HG02885 (cell line): ENCODE measurements at regions not wholly inside any gene's neighbourhood (a gene's known extent, or its start where the extent isn't known, plus 50 kb on each side); places are given as distances from the start of the nearest gene placed in this dataset.
"Not testable (repeated sequence)": the region's sequence is repeated elsewhere in the genome, so short reads cannot be mapped to it uniquely, and the experiment has no call there.

Experiments
- ATAC-seq: cut with Tn5 transposase; IDR thresholded peaks from one replicate; pipeline ENCODE4 v1.9.1; 2021; ENCODE audit warnings: mild to moderate bottlenecking; ENCODE audit not compliant: unreplicated experiment, poor library complexity

DNA sequence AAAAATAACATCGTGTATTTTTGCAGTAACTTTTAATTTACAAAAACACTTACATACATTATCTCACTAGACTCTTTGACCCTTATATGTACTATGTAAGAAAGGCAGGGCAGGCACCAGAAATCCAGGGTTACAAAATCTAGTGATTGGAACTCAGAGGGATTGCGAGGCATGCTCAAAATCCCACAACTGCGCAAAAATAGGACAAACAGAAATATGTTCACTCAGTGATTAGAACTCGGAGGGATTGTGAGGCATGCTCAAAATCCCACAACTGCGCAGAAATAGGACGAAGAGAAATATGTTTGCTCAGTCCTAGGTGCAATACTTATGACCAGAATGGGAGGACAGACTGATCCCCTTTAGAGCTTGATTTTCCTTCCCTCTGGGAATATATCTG is 79.2 kb upstream of the TGFBR2 start:
- no peak for ATAC-seq

GRCh38 chr3:30527720-30528119 is 78.7 kb upstream of the TGFBR2 start:
- no peak for ATAC-seq

DNA sequence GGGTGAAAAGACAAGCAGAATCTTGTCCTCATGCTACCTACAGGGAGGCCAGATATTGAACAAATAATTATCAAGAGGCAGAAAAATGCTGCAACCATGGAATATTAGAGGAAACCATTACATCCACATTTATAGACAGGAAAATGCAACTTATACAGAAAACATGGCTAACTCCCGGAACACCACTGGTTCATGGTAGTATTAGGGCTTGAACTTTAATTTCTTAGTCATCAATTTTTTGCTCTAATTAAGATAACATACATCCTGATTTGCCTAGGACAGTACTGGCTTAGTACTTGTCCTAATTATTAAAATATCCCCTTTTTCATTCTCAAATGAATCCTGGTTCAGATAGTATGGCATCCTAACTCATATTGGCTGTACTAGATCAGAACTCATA is 76.3 kb upstream of the TGFBR2 start:
- ATAC-seq = no peak

DNA sequence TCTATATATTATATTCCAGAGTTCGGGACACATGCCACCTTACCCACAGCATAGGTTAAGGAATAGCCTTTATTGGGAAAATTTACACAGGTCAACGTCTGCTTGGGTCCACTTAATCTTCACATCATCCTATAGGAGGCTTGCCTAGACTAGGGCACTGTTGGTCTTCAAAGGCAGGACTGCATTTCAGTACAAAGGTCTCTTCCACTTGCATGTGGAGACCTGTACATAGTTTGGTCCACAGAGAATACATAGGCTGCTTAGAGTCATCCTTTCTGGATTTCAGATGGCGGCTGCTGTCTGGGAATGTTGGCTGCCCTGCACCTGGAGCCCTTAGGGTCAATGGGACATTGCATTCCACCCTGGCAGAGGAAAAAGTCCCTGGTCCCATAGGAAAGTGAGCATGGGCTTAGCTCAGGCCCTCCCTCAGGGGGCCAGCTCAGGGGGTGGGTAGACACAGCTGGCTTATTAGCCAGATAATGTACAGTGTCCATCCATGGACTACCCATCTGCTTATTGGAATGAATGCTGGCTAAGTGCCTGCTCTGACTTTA is 75.3 kb upstream of the TGFBR2 start:
- ATAC-seq = no peak

DNA sequence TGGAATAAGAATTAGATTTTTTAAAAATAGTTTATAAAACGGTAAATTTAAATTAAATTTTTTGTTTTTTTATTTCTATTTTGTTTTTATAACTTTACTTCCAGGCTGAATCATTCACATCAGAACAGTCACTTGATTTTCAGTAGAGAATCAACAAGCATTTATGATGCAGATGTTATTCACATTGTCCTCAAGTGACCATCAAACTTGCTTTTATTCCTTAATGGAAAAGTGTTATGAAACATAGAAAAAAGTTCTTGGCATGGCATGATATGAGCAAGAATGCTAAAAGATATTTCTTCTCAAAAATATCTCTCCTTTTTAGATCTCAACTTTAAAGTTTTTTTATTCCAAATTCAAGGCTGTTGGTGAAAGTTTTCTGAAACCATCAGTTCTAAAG is 70.9 kb upstream of the TGFBR2 start:
- ATAC-seq = no peak

DNA sequence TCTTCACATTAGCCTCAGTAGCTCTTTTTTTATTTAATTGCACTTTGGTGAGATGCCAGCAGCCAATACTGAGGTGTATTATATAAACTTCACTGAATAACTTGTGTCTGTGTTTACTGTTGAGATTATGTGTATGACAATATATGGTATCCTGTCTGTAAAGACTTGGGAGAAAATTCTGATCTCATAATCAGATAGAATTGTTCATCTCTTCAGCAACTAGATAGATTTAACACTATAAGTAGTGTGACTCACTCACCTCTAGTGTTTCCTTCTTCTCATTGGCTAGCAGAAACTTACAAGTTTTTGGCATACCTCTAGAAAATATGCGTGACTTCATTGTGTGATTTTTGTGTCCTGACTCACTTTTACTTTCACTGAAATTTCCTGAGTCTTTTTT is 67.6 kb upstream of the TGFBR2 start:
- no peak for ATAC-seq

- no peak for ATAC-seq
Measured at GRCh38 chr3:30539206-30539605, 67.2 kb upstream of the TGFBR2 start.

DNA sequence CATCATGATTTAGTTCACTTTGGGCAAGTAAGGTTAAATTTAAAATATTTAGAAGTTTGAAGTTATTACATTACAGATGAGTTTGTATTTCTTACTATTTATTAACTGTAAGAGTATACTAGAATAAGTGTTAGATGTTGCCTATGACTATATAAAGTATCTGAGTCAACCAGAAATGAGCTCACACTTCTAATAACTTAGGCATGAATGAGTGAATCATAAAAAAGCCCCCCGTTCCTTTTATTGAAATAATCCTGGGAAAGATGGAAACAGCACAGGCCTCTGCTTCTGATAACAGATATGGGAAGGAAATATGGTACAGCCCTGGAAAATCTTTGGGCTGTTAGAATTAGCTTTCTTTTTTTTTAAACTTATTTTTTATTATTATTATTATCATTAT is 66.6 kb upstream of the TGFBR2 start:
- no peak for ATAC-seq

GRCh38 chr3:30541156-30541555 is 65.2 kb upstream of the TGFBR2 start:
- not testable (repeated sequence) for ATAC-seq

DNA sequence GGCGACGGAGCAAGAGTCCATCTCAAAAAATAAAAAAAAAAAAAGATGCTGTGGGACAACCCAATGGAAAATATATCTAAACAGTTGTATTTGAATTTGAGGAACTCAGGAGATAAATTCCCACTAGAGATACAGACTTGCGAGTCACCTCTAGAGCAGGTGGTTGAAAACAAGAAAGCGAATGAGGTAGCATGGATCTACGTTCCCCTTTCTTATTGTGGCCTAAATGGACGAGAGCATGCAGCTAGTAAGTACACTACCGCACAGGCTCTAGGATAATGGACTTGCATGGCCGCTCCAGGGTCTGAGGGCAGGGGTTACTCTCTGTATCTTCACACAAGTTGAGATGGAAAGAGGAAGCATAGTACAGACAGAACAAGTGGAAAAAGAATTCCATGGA is 63.5 kb upstream of the TGFBR2 start:
- ATAC-seq = no peak

GRCh38 chr3:30544812-30545211 is 61.6 kb upstream of the TGFBR2 start:
- no peak for ATAC-seq

DNA sequence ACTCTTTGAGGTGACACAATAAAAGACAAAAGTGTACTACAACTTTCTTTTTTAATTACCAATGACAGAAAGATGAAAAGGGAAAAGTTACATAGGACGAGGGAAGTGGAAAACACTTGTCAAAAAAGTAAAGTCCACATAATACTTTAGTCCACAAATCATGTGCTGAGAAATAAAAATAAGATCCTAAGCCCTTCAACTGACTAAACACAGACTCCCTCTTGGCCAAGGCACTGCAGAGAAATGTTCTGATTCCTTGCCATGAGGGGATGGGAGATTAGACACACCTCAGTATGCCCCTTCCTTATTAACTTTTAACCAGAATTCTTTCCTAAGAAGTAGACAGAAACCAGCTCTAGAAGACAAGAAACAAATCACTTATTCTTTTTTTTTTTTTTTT is 59.5 kb upstream of the TGFBR2 start:
- no peak for ATAC-seq

DNA sequence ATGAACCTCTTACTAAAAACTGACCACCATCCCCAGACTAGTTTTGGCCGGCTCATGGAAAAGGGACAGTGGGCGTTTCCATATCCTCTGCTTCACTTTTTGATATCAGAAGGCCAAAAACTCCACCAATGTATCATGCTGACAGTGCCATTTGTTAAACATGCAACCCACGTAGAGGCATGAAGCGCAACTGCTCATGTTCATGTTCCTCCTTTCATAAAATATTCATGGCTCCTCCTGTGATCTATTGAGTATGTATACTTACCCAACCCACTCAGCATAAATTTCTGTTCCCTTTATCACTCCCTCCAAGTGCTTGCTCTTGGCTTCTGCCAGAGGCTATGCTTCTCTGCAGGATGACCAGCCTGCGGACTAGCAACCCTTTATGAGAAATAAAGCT is 58.7 kb upstream of the TGFBR2 start:
- ATAC-seq = no peak

DNA sequence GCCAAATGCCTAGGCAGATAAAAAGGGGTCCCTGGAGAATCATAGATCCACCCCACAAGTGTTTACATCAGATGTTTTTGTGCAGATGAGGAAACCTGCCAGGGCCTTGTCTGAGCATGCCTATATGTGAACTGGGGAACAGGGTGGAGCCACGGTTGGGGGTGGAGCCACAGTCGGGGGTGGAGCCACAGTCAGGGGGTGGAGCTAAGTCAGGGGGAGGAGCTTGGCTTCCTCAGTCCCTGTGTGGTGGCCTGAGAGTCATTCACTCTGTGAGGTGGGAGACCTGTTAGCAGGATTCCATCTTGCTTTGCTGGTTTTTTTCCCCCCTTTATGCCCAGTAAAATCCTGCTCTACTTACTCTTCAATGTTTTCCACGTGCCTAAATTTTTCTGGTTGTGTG is 57.8 kb upstream of the TGFBR2 start:
- ATAC-seq = no peak

- ATAC-seq = no peak
Measured at GRCh38 chr3:30549600-30549999, 56.8 kb upstream of the TGFBR2 start.

DNA sequence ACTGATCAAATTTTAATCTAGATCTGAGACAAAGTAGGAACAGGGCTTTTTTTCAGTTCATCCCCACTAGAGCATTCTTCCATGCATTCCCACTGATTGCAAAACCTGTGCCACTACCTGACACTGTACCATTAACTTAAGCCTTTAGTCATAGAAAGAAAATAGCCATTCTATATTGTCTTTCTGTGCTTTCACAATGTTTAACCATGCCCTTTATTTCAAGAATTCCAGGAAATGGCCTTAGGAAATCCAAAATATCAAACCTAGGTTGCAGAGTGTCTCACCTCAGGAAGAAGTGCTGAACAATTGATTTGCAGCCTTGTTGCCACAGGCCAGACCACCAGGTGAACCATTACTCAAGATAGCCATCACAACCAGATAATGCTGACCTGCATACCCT is 56.2 kb upstream of the TGFBR2 start:
- no peak for ATAC-seq

GRCh38 chr3:30551266-30551665 is 55.1 kb upstream of the TGFBR2 start:
- ATAC-seq = no peak

DNA sequence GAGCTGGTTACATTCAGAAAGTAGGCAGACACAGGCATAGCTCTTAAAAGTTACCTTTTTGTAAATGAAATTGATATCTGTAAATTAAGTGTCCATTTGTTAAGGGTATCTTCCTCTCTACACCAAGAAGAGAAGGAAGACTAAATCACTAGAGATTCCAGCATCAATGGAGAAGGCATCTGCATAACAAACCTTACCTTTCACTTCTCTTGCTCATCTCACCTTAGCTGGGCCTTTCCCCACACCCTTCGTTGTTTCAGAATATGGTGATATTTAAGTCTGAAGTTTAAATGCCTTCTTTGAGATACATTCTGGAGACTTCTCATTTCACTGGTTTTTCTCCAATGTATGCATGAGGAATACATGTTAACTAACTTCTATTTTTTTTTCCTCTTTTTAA is 54.5 kb upstream of the TGFBR2 start:
- ATAC-seq = no peak

- no peak for ATAC-seq
Measured at GRCh38 chr3:30553641-30554316, 52.6 kb upstream of the TGFBR2 start.

- no peak for ATAC-seq
Measured at GRCh38 chr3:30554317-30554690, 52.1 kb upstream of the TGFBR2 start.

DNA sequence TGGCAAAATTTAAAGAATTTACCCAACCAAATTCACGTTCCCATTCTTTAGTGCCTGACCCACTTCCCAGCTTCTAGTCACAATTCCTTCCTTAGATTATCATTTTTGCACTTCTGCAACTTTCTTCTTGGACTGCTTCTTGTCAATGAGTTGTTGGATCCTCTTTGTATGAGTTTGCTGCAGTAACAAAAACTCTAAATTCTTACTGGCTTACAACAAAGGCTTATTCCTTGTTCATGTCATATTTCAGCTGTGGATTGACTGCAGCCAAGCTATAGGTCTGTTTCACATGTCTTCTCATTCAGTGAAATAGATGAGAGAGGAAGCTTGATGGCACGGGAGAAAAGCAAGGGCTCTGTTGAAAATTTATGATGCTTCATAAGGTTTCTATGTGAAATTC is 50.4 kb upstream of the TGFBR2 start:
- no peak for ATAC-seq
